HTR-8/SVneo (cell line): ENCODE measurements at regions not wholly inside any gene's neighbourhood (a gene's known extent, or its start where the extent isn't known, plus 50 kb on each side); places are given as distances from the start of the nearest gene placed in this dataset.

Experiments
- DNase-seq: peaks from one replicate; pipeline ENCODE4 v3.0.0; 2011; ENCODE audit warnings: low spot score, mixed read lengths; ENCODE audit not compliant: insufficient read length
- FAIRE-seq: peaks from 2 replicates; lab custom pipeline; 2011; peaks lifted over from hg19 to GRCh38; lab: Jason Lieb, UNC

GRCh38 chr13:104106705-104107393 is 1040.6 kb upstream of the SLC10A2 start:
- DNase-seq (no peak), FAIRE-seq (no peak)

- no peak for FAIRE-seq
Measured at GRCh38 chr13:104105418-104106355, 1039.5 kb upstream of the SLC10A2 start.

GRCh38 chr13:104099750-104100149 is 1033.5 kb upstream of the SLC10A2 start:
- FAIRE-seq (no peak), DNase-seq (no peak)

More at GRCh38 chr13:104105418-104106355, 1039.5 kb upstream of the SLC10A2 start:
- no peak for DNase-seq

- DNase-seq (no peak), FAIRE-seq (no peak)
Measured at GRCh38 chr13:104098421-104098820, 1032.2 kb upstream of the SLC10A2 start.

- no peak for DNase-seq
- no peak for FAIRE-seq
Measured at GRCh38 chr13:104086759-104087158, 1020.5 kb upstream of the SLC10A2 start.

- DNase-seq (no peak), FAIRE-seq (no peak)
Measured at GRCh38 chr13:104086210-104086609, 1020.0 kb upstream of the SLC10A2 start.

- no peak for FAIRE-seq
- no peak for DNase-seq
Measured at GRCh38 chr13:104085611-104086010, 1019.4 kb upstream of the SLC10A2 start.

GRCh38 chr13:104074326-104074725 is 1008.1 kb upstream of the SLC10A2 start:
- no peak for DNase-seq
- FAIRE-seq: no peak

GRCh38 chr13:104071806-104072205 is 1005.6 kb upstream of the SLC10A2 start:
- DNase-seq (no peak), FAIRE-seq (no peak)

- no peak for DNase-seq
- no peak for FAIRE-seq
Measured at GRCh38 chr13:104065328-104065727, 999.1 kb upstream of the SLC10A2 start.

- DNase-seq (peak; percentile 2), FAIRE-seq (no peak)
Measured at GRCh38 chr13:104057861-104058260, 991.6 kb upstream of the SLC10A2 start.

GRCh38 chr13:104045907-104046306 is 979.7 kb upstream of the SLC10A2 start:
- no peak for DNase-seq
- FAIRE-seq: no peak

GRCh38 chr13:104043184-104043583 is 977.0 kb upstream of the SLC10A2 start:
- DNase-seq (no peak), FAIRE-seq (no peak)

- no peak for FAIRE-seq
- DNase-seq: no peak
Measured at GRCh38 chr13:104034891-104035290, 968.7 kb upstream of the SLC10A2 start.

GRCh38 chr13:104025303-104025702 is 959.1 kb upstream of the SLC10A2 start:
- FAIRE-seq: no peak
- no peak for DNase-seq

GRCh38 chr13:104024416-104025170 is 958.4 kb upstream of the SLC10A2 start:
- FAIRE-seq: no peak
- DNase-seq: no peak

- DNase-seq (no peak), FAIRE-seq (no peak)
Measured at GRCh38 chr13:104021806-104022397, 955.7 kb upstream of the SLC10A2 start.

GRCh38 chr13:104017317-104017716 is 951.1 kb upstream of the SLC10A2 start:
- no peak for DNase-seq
- no peak for FAIRE-seq

- no peak for DNase-seq
- no peak for FAIRE-seq
Measured at GRCh38 chr13:104015646-104016396, 949.6 kb upstream of the SLC10A2 start.
